ENCODE measurements at regions not wholly inside any gene's neighbourhood (a gene's known extent, or its start where the extent isn't known, plus 50 kb on each side); places are given as distances from the start of the nearest gene placed in this dataset.
"Not testable (repeated sequence)": the region's sequence is repeated elsewhere in the genome, so short reads cannot be mapped to it uniquely, and the experiment has no call there.

DNA sequence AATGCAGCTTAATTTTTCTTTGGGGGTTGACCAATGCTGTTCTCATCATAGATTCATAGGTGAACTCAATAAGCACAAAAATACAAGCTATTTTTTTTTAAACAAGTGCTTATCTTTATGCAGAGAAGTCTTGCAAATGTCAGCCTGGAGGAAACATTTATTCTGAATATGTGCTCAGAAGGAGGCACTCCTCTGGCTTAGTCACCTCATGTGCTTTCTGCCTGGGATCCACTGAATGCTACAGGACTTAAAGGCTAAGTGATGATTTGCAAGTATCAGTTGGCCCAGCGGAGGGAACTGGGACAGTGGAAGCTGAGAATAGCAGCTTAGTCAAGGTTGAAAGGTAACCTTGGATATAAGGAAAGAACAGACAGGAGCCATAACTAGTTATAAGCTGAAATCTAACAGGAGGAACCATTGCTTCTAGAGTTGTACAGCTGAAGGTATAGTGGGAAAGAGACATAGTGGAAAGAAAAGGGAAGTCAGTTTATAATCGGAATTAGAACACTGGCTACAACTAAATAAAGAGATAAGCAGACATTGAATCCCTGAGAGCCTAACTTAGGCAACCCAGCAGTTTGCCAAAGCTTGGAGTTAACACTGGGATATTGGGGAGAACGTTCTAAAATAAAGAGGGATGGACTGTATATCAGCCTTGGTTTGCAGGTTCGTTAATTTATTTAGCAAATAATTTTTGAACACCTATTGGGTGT, 488.7 kb downstream of the SUCLG1 start:
- 81 to 85% methylated on average over 4 of the region's 4 CpGs for WGBS, 2 donors
- TF ChIP-seq, protein P1, sequence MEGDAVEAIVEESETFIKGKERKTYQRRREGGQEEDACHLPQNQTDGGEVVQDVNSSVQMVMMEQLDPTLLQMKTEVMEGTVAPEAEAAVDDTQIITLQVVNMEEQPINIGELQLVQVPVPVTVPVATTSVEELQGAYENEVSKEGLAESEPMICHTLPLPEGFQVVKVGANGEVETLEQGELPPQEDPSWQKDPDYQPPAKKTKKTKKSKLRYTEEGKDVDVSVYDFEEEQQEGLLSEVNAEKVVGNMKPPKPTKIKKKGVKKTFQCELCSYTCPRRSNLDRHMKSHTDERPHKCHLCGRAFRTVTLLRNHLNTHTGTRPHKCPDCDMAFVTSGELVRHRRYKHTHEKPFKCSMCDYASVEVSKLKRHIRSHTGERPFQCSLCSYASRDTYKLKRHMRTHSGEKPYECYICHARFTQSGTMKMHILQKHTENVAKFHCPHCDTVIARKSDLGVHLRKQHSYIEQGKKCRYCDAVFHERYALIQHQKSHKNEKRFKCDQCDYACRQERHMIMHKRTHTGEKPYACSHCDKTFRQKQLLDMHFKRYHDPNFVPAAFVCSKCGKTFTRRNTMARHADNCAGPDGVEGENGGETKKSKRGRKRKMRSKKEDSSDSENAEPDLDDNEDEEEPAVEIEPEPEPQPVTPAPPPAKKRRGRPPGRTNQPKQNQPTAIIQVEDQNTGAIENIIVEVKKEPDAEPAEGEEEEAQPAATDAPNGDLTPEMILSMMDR (IDR thresholded peaks at IDR 0.05; ENCODE audit: control extremely low read depth, extremely low read depth), result no peak
- Histone ChIP-seq H3K9me3 (ENCODE audit: control insufficient read depth in 4 of 4, insufficient read depth in 3 of 4, low read length in 3 of 4) (peaks cover 0 to 3% (median 0%) of the 10 kb centered on the region in 4 donors), H3K4me1 (ENCODE audit: control insufficient read depth in 5 of 5, insufficient read depth in 5 of 5, low read length in 5 of 5) (no peaks in the 10 kb centered on the region), H3K4me3 (no peak overlapping the region), H3K36me3 (ENCODE audit: control insufficient read depth in 4 of 4, insufficient read depth in 4 of 4, low read length in 4 of 4) (no peaks in the 10 kb centered on the region), H3K9ac (ENCODE audit: insufficient read depth in 1 of 2, low read length in 2 of 2) (no peak overlapping the region), H3K27me3 (ENCODE audit: control insufficient read depth in 3 of 3, insufficient read depth in 3 of 3, low read length in 2 of 3) (no peaks in the 10 kb centered on the region), H3K27ac (ENCODE audit: low read depth in 1 of 2, low read length in 1 of 2) (no peak overlapping the region)
- no peak for DNase-seq
- no peak for ATAC-seq (ENCODE audit: insufficient read depth, low FRiP score)

DNA sequence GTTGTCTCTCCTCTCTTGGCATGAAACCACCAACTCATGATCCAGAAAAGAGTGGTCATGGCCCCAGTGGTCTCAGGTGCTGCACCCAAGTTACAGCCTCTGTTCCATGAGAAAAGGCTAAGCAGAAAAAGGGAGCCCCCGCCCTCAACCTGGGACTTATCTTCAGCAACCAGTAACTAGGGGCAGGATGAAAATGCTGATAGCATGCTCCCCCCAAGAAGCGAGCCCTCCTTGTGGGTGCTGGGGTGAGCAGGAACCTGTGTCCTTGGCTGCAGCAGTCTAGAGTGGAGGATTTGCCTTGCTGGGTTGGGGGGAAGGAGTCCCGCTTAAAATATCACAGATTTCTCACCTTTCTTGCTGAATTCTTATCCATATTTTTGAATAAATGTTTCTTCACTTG, 490.0 kb downstream of the SUCLG1 start:
- Histone ChIP-seq H3K9me3 (ENCODE audit: control insufficient read depth in 4 of 4, insufficient read depth in 3 of 4, low read length in 3 of 4) (peaks cover 0 to 3% (median 0%) of the 10 kb centered on the region in 4 donors), H3K4me1 (ENCODE audit: control insufficient read depth in 5 of 5, insufficient read depth in 5 of 5, low read length in 5 of 5) (no peaks in the 10 kb centered on the region), H3K9ac (ENCODE audit: insufficient read depth in 1 of 2, low read length in 2 of 2) (no peak overlapping the region), H3K27me3 (ENCODE audit: control insufficient read depth in 3 of 3, insufficient read depth in 3 of 3, low read length in 2 of 3) (no peaks in the 10 kb centered on the region), H3K36me3 (ENCODE audit: control insufficient read depth in 4 of 4, insufficient read depth in 4 of 4, low read length in 4 of 4) (no peaks in the 10 kb centered on the region), H3K27ac (ENCODE audit: low read depth in 1 of 2, low read length in 1 of 2) (no peak overlapping the region), H3K4me3 (no peak overlapping the region)
- ATAC-seq (ENCODE audit: insufficient read depth, low FRiP score), result no peak
- WGBS, 2 donors, result 85 to 94% methylated on average over 3 of the region's 3 CpGs
- DNase-seq, result no peak
- TF ChIP-seq, protein P1 (IDR thresholded peaks at IDR 0.05; ENCODE audit: control extremely low read depth, extremely low read depth), result no peak

DNA sequence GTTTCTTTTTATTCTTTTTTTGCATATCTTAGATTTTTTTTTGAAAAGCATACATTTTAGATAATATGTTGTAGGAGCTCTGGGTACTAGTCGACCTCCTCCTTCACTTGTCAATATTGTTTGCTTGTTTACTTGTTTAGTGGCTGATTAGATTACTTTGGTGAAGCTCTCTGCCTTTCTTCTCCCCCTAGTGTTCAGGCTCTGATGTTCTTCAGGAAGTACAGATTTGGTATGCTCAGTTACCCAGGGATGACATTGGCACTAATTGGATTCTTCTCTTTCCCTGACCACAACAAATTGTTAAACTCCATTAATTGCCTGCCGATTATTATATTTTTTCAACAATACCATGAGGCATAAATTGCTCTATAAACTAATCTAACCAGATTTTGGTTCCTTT, 491.2 kb downstream of the SUCLG1 start:
- Histone ChIP-seq H3K9me3 (ENCODE audit: control insufficient read depth in 4 of 4, insufficient read depth in 3 of 4, low read length in 3 of 4) (peaks cover 0 to 3% (median 0%) of the 10 kb centered on the region in 4 donors), H3K27me3 (ENCODE audit: control insufficient read depth in 3 of 3, insufficient read depth in 3 of 3, low read length in 2 of 3) (no peaks in the 10 kb centered on the region), H3K27ac (ENCODE audit: low read depth in 1 of 2, low read length in 1 of 2) (no peak overlapping the region), H3K4me3 (no peak overlapping the region), H3K4me1 (ENCODE audit: control insufficient read depth in 5 of 5, insufficient read depth in 5 of 5, low read length in 5 of 5) (no peaks in the 10 kb centered on the region), H3K36me3 (ENCODE audit: control insufficient read depth in 4 of 4, insufficient read depth in 4 of 4, low read length in 4 of 4) (no peaks in the 10 kb centered on the region), H3K9ac (ENCODE audit: insufficient read depth in 1 of 2, low read length in 2 of 2) (no peak overlapping the region)
- 72 to 74% methylated on average over 2 of the region's 2 CpGs for WGBS, 2 donors
- TF ChIP-seq, protein P1 (IDR thresholded peaks at IDR 0.05; ENCODE audit: control extremely low read depth, extremely low read depth), result no peak
- ATAC-seq (ENCODE audit: insufficient read depth, low FRiP score) (no peak), DNase-seq (no peak)

DNA sequence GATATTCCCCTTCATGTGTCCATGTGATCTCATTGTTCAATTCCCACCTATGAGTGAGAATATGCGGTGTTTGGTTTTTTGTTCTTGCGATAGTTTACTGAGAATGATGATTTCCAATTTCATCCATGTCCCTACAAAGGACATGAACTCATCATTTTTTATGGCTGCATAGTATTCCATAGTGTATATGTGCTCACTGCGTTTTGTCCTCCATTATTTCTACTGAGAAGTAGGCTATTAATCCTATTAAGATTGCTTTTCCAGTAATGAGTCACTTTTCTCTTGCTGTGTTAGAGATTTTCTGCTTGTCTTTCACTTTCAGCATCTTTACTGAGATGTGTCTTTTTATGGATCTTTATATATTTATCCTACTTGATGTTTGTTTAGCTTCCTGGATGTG, 492.1 kb downstream of the SUCLG1 start:
- H3K4me1 ChIP-seq (ENCODE audit: control insufficient read depth in 5 of 5, insufficient read depth in 5 of 5, low read length in 5 of 5); DNase-seq; H3K36me3 ChIP-seq (ENCODE audit: control insufficient read depth in 4 of 4, insufficient read depth in 4 of 4, low read length in 4 of 4); H3K4me3 ChIP-seq; H3K9ac ChIP-seq (ENCODE audit: insufficient read depth in 1 of 2, low read length in 2 of 2); H3K27me3 ChIP-seq (ENCODE audit: control insufficient read depth in 3 of 3, insufficient read depth in 3 of 3, low read length in 2 of 3); H3K9me3 ChIP-seq (ENCODE audit: control insufficient read depth in 4 of 4, insufficient read depth in 3 of 4, low read length in 3 of 4); ATAC-seq (ENCODE audit: insufficient read depth, low FRiP score); H3K27ac ChIP-seq (ENCODE audit: low read depth in 1 of 2, low read length in 1 of 2): not testable (repeated sequence)
- 84 to 88% methylated on average over 1 of the region's 3 CpGs for WGBS, 2 donors
